SK-N-SH treated with all-trans-retinoic acid at 6 μM for 48 hours (cell line): ENCODE measurements at regions not wholly inside any gene's neighbourhood (a gene's known extent, or its start where the extent isn't known, plus 50 kb on each side); places are given as distances from the start of the nearest gene placed in this dataset.

Experiments
- ATAC-seq: fragments of 200-7000 bp; cut with Tn5 transposase; 3 replicates; pipeline ENCODE4 v1.9.1; 2020; ENCODE audit warnings: mild to moderate bottlenecking, moderate library complexity
- ARNTL ChIP-seq: fragments of 450-650 bp; formaldehyde crosslinking; IDR thresholded peaks from 2 replicates; pipeline ENCODE4 v1.5.0; 2020; ENCODE audit warnings: low read depth, mild to moderate bottlenecking, moderate library complexity, borderline replicate concordance
- CREB5 ChIP-seq: fragments of 250-450 bp; sonication (Bioruptor Pico); IDR thresholded peaks from 2 replicates; pipeline ENCODE4 v1.5.1; 2020; ENCODE audit warnings: low read depth, mild to moderate bottlenecking, moderate library complexity
- CSRNP3 ChIP-seq: fragments of 250-450 bp; sonication (Bioruptor Pico); IDR thresholded peaks from 2 replicates; pipeline ENCODE4 v1.5.1; 2021; ENCODE audit warnings: mild to moderate bottlenecking, moderate library complexity
- ESRRG ChIP-seq: fragments of 250-450 bp; sonication (Bioruptor Pico); IDR thresholded peaks from 2 replicates; pipeline ENCODE4 v1.6.1; 2021; ENCODE audit warnings: mild to moderate bottlenecking
- GLIS3 ChIP-seq: fragments of 250-450 bp; sonication (Bioruptor Pico); IDR thresholded peaks from 2 replicates; pipeline ENCODE4 v1.5.0; 2020; ENCODE audit warnings: mild to moderate bottlenecking, moderate library complexity
- OSR1 ChIP-seq: fragments of 250-450 bp; sonication (Bioruptor Pico); IDR thresholded peaks from 2 replicates; pipeline ENCODE4 v1.8.0; 2022; ENCODE audit warnings: moderate library complexity, mild to moderate bottlenecking, inconsistent platforms
- PATZ1 ChIP-seq: fragments of 250-450 bp; sonication (Bioruptor Pico); IDR thresholded peaks from 2 replicates; pipeline ENCODE4 v1.8.0; 2020; ENCODE audit warnings: mild to moderate bottlenecking, moderate library complexity, borderline replicate concordance
- POU6F1 ChIP-seq: fragments of 250-450 bp; sonication (Bioruptor Pico); IDR thresholded peaks from 2 replicates; pipeline ENCODE4 v1.8.0; 2021; ENCODE audit warnings: low read depth, mild to moderate bottlenecking, moderate library complexity, borderline replicate concordance
- PPARA ChIP-seq: fragments of 250-450 bp; sonication (Bioruptor Pico); IDR thresholded peaks from 2 replicates; pipeline ENCODE4 v1.5.0; 2020; ENCODE audit warnings: mild to moderate bottlenecking, borderline replicate concordance
- RARB ChIP-seq: fragments of 250-450 bp; sonication (Bioruptor Pico); IDR thresholded peaks from 2 replicates; pipeline ENCODE4 v1.8.0; 2021; ENCODE audit warnings: mild to moderate bottlenecking, moderate library complexity
- SNAI2 ChIP-seq: fragments of 250-450 bp; sonication (Bioruptor Pico); IDR thresholded peaks from 2 replicates; pipeline ENCODE4 v1.5.0; 2020; ENCODE audit warnings: mild to moderate bottlenecking, moderate library complexity
- TCF4 ChIP-seq: fragments of 250-450 bp; sonication (Bioruptor Pico); IDR thresholded peaks from 2 replicates; pipeline ENCODE4 v1.8.0; 2021; ENCODE audit warnings: mild to moderate bottlenecking, moderate library complexity, borderline replicate concordance
- TOX ChIP-seq: fragments of 250-450 bp; sonication (Bioruptor Pico); IDR thresholded peaks from 2 replicates; pipeline ENCODE4 v1.8.0; 2021; ENCODE audit warnings: mild to moderate bottlenecking, moderate library complexity, borderline replicate concordance
- TSHZ2 ChIP-seq: fragments of 250-450 bp; sonication (Bioruptor Pico); IDR thresholded peaks from 2 replicates; pipeline ENCODE4 v1.5.0; 2020; ENCODE audit warnings: mild to moderate bottlenecking, moderate library complexity
- ZC3H10 ChIP-seq: fragments of 250-450 bp; sonication (Bioruptor Pico); IDR thresholded peaks from 2 replicates; pipeline ENCODE4 v1.5.1; 2021; ENCODE audit warnings: mild to moderate bottlenecking, moderate library complexity
- ZFP30 ChIP-seq: fragments of 450-650 bp; formaldehyde crosslinking; IDR thresholded peaks from 2 replicates; pipeline ENCODE4 v1.5.0; 2022; ENCODE audit warnings: mild to moderate bottlenecking, moderate library complexity
- ZNF565 ChIP-seq: fragments of 450-650 bp; formaldehyde crosslinking; conservative IDR thresholded peaks from 2 replicates; pipeline ENCODE4 v1.5.0; 2020; ENCODE audit warnings: low read depth, mild to moderate bottlenecking, moderate library complexity
- ZNF70 ChIP-seq: fragments of 450-650 bp; formaldehyde crosslinking; IDR thresholded peaks from 2 replicates; pipeline ENCODE4 v1.5.0; 2020; ENCODE audit warnings: mild to moderate bottlenecking, moderate library complexity
- ZNF8 ChIP-seq: fragments of 450-650 bp; formaldehyde crosslinking; IDR thresholded peaks from 2 replicates; pipeline ENCODE4 v1.5.0; 2020; ENCODE audit warnings: mild to moderate bottlenecking, moderate library complexity

- ATAC-seq, result no peak
These were observed 93.8 kb downstream of the TMEM30B start for GRCh38 chr14:61187196-61187905.

GRCh38 chr14:61186341-61187195, 94.6 kb downstream of the TMEM30B start:
- TF ChIP-seq OSR1 (no peak), RARB (no peak), TOX (CRISPR knock-in tag) (no peak), POU6F1 (no peak), CSRNP3 (CRISPR knock-in tag) (no peak), PATZ1 (CRISPR knock-in tag) (no peak), ARNTL (CRISPR knock-in tag) (no peak)
- no peak for ATAC-seq

More at GRCh38 chr14:61187196-61187905, 93.8 kb downstream of the TMEM30B start:
- TF ChIP-seq OSR1, result no peak
- TF ChIP-seq ARNTL (CRISPR knock-in tag), result no peak
- no peak for TF ChIP-seq ZNF70 (CRISPR knock-in tag)
- TF ChIP-seq CSRNP3 (CRISPR knock-in tag), result no peak
- no peak for TF ChIP-seq ZNF8
- no peak for TF ChIP-seq GLIS3 (CRISPR knock-in tag)
- TF ChIP-seq POU6F1, result no peak
- no peak for TF ChIP-seq ESRRG (CRISPR knock-in tag)
- no peak for TF ChIP-seq PPARA (CRISPR knock-in tag)
- TF ChIP-seq SNAI2 (CRISPR knock-in tag), result no peak
- no peak for TF ChIP-seq TSHZ2 (CRISPR knock-in tag)
- no peak for TF ChIP-seq CREB5 (CRISPR knock-in tag)
- no peak for TF ChIP-seq TCF4 (CRISPR knock-in tag)
- TF ChIP-seq ZNF565 (CRISPR knock-in tag), result no peak
- TF ChIP-seq RARB, result no peak
- TF ChIP-seq ZFP30 (CRISPR knock-in tag), result no peak
- TF ChIP-seq ZC3H10 (CRISPR knock-in tag), result no peak
- TF ChIP-seq, all 23 proteins: peak for 0
